Muscle layer of duodenum (tissue), 2 donors: ENCODE measurements at regions not wholly inside any gene's neighbourhood (a gene's known extent, or its start where the extent isn't known, plus 50 kb on each side); places are given as distances from the start of the nearest gene placed in this dataset.

Experiments used
- H3K27ac ChIP-seq: one replicate; pipeline ENCODE4 v1.7.0; 2013; ENCODE audit warnings: mild to moderate bottlenecking, low read length
- H3K27me3 ChIP-seq: one replicate; pipeline ENCODE4 v1.7.0; 2013; ENCODE audit warnings: low read depth, mild to moderate bottlenecking, control low read depth, low read length
- H3K36me3 ChIP-seq, 2 donors: one replicate each; pipeline ENCODE4 v1.7.0; 2013; ENCODE audit warnings: low read length in 2 of 2, control low read depth in 1 of 2, mild to moderate bottlenecking in 1 of 2; ENCODE audit not compliant: insufficient read depth in 2 of 2, control insufficient read depth in 1 of 2
- H3K4me1 ChIP-seq, 2 donors: one replicate each; pipeline ENCODE4 v1.7.0; 2013; ENCODE audit warnings: low read length in 2 of 2, mild to moderate bottlenecking in 2 of 2, control low read depth in 1 of 2, moderate library complexity in 1 of 2; ENCODE audit not compliant: insufficient read depth in 2 of 2, control insufficient read depth in 1 of 2
- H3K4me3 ChIP-seq, 2 donors: one replicate each; pipeline ENCODE4 v1.7.0; 2013; ENCODE audit warnings: low read length in 2 of 2, low read depth in 1 of 2, mild to moderate bottlenecking in 1 of 2
- H3K9me3 ChIP-seq, 2 donors: one replicate each; pipeline ENCODE4 v1.7.0; 2013; ENCODE audit warnings: low read length in 2 of 2, control low read depth in 1 of 2, mild to moderate bottlenecking in 1 of 2; ENCODE audit not compliant: control insufficient read depth in 1 of 2
- donor health status: healthy.

- Histone ChIP-seq H3K36me3 (no peaks in the 10 kb centered on the region), H3K4me1 (no peaks in the 10 kb centered on the region), H3K4me3 (no peak overlapping the region), H3K27ac (no peak overlapping the region), H3K9me3 (no peaks in the 10 kb centered on the region), H3K27me3 (no peaks in the 10 kb centered on the region)
Observed at GRCh38 chr10:121661451-121661851, 63.2 kb upstream of the FGFR2 start.

- Histone ChIP-seq H3K4me3 (no peak overlapping the region), H3K9me3 (no peaks in the 10 kb centered on the region), H3K27me3 (no peaks in the 10 kb centered on the region), H3K27ac (no peak overlapping the region), H3K4me1 (no peaks in the 10 kb centered on the region), H3K36me3 (no peaks in the 10 kb centered on the region)
Observed at GRCh38 chr10:121659236-121659635, 61.0 kb upstream of the FGFR2 start.

GRCh38 chr10:121658611-121659010, 60.4 kb upstream of the FGFR2 start:
- no peaks in the 10 kb centered on the region for H3K36me3 ChIP-seq
- no peak overlapping the region for H3K4me3 ChIP-seq
- no peaks in the 10 kb centered on the region for H3K27me3 ChIP-seq
- no peak overlapping the region for H3K27ac ChIP-seq
- H3K9me3 ChIP-seq, result no peaks in the 10 kb centered on the region
- no peaks in the 10 kb centered on the region for H3K4me1 ChIP-seq

- Histone ChIP-seq H3K4me3 (no peak overlapping the region), H3K9me3 (no peaks in the 10 kb centered on the region), H3K4me1 (no peaks in the 10 kb centered on the region), H3K27ac (no peak overlapping the region), H3K36me3 (no peaks in the 10 kb centered on the region), H3K27me3 (no peaks in the 10 kb centered on the region)
Observed at GRCh38 chr10:121658111-121658510, 59.9 kb upstream of the FGFR2 start.

- H3K36me3 ChIP-seq, result no peaks in the 10 kb centered on the region
- H3K4me1 ChIP-seq, result no peaks in the 10 kb centered on the region
- H3K27me3 ChIP-seq, result no peaks in the 10 kb centered on the region
- H3K4me3 ChIP-seq, result no peak overlapping the region
- no peak overlapping the region for H3K27ac ChIP-seq
- no peaks in the 10 kb centered on the region for H3K9me3 ChIP-seq
Observed at GRCh38 chr10:121655254-121656144, 57.3 kb upstream of the FGFR2 start.

- H3K4me1 ChIP-seq, result no peaks in the 10 kb centered on the region
- H3K27ac ChIP-seq, result no peak overlapping the region
- no peaks in the 10 kb centered on the region for H3K36me3 ChIP-seq
- H3K27me3 ChIP-seq, result no peaks in the 10 kb centered on the region
- no peaks in the 10 kb centered on the region for H3K9me3 ChIP-seq
- no peak overlapping the region for H3K4me3 ChIP-seq
Observed at GRCh38 chr10:121654021-121654545, 55.8 kb upstream of the FGFR2 start.

- H3K4me1 ChIP-seq, result no peaks in the 10 kb centered on the region
- no peak overlapping the region for H3K27ac ChIP-seq
- no peaks in the 10 kb centered on the region for H3K36me3 ChIP-seq
- H3K9me3 ChIP-seq, result no peaks in the 10 kb centered on the region
- no peaks in the 10 kb centered on the region for H3K27me3 ChIP-seq
- H3K4me3 ChIP-seq, result no peak overlapping the region
Observed at GRCh38 chr10:121653608-121654007, 55.4 kb upstream of the FGFR2 start.

GRCh38 chr10:121648493-121648892, 50.2 kb upstream of the FGFR2 start:
- Histone ChIP-seq H3K36me3 (no peaks in the 10 kb centered on the region), H3K27ac (no peak overlapping the region), H3K27me3 (no peaks in the 10 kb centered on the region), H3K4me3 (no peak overlapping the region), H3K9me3 (no peaks in the 10 kb centered on the region), H3K4me1 (no peaks in the 10 kb centered on the region)

GRCh38 chr10:121648059-121648458, 49.8 kb upstream of the FGFR2 start:
- H3K27me3 ChIP-seq, result no peaks in the 10 kb centered on the region
- H3K9me3 ChIP-seq, result no peaks in the 10 kb centered on the region
- no peak overlapping the region for H3K4me3 ChIP-seq
- H3K27ac ChIP-seq, result no peak overlapping the region
- no peaks in the 10 kb centered on the region for H3K36me3 ChIP-seq
- no peaks in the 10 kb centered on the region for H3K4me1 ChIP-seq
